GM12878 (cell line): ENCODE measurements at regions not wholly inside any gene's neighbourhood (a gene's known extent, or its start where the extent isn't known, plus 50 kb on each side); places are given as distances from the start of the nearest gene placed in this dataset.

Experiments
- CBFB ChIP-seq: IDR thresholded peaks from 2 replicates; pipeline ENCODE4 v1.6.1; 2016; ENCODE audit warnings: antibody characterized with exemption, low read depth
- CTCF ChIP-seq, 3 experiments: IDR thresholded peaks in 2 of 3; conservative IDR thresholded peaks in 1 of 3; 2 replicates each; pipeline ENCODE4 v1.5.1; 2011; ENCODE audit warnings: low read depth in 3 of 3, low read length in 3 of 3, mild to moderate bottlenecking in 3 of 3, control low read depth in 2 of 3, moderate library complexity in 2 of 3, inconsistent platforms in 1 of 3, mixed read lengths in 1 of 3; ENCODE audit not compliant: control insufficient read depth in 2 of 3, insufficient read depth in 1 of 3; ENCODE audit errors: extremely low read depth in 1 of 3
- EGR1 ChIP-seq, 2 experiments: IDR thresholded peaks; 1 replicate in 1 of 2; 2 replicates in 1 of 2; pipeline ENCODE4 v1.6.1; 2011 to 2012; ENCODE audit warnings: low read depth in 2 of 2, low read length in 2 of 2, borderline replicate concordance in 1 of 2, mild to moderate bottlenecking in 1 of 2, moderate library complexity in 1 of 2
- FOXK2 ChIP-seq: fragments of 450-650 bp; IDR thresholded peaks from 2 replicates; pipeline ENCODE4 v1.6.1; 2017; ENCODE audit warnings: mild to moderate bottlenecking, moderate library complexity
- NFYB ChIP-seq: IDR thresholded peaks from 2 replicates; pipeline ENCODE4 v1.6.1; 2011; ENCODE audit warnings: low read depth, mild to moderate bottlenecking, low read length, improper control_type of control experiment, moderate library complexity; ENCODE audit not compliant: insufficient read depth
- POLR2A ChIP-seq: IDR thresholded peaks from 2 replicates; pipeline ENCODE4 v1.6.1; 2011; ENCODE audit warnings: low read depth, mild to moderate bottlenecking, low read length
- SIN3A ChIP-seq: IDR thresholded peaks from 2 replicates; pipeline ENCODE4 v1.6.1; 2012; ENCODE audit warnings: low read depth, low read length, improper control_type of control experiment
- ZNF207 ChIP-seq: fragments of 450-650 bp; IDR thresholded peaks from 2 replicates; pipeline ENCODE4 v1.6.1; 2014; ENCODE audit warnings: antibody characterized with exemption, mild to moderate bottlenecking, borderline replicate concordance
- TF ChIP-seq, protein P1 (sequence below): IDR thresholded peaks from 2 replicates; pipeline ENCODE4 v1.6.1; 2012; ENCODE audit warnings: mild to moderate bottlenecking, low read depth, low read length
- TF ChIP-seq, protein P2 (sequence below): fragments of 150-350 bp; IDR thresholded peaks from 2 replicates; pipeline ENCODE4 v1.6.1; 2016; ENCODE audit warnings: low read depth, low read length

GRCh38 chr11:130624971-130625544 lies 176.6 kb downstream of the ADAMTS15 start:
- no peak for TF ChIP-seq SIN3A
- TF ChIP-seq POLR2A, result no peak
- TF ChIP-seq CTCF (IDR thresholded peaks at IDR 0.05 in 2 of 3, conservative IDR thresholded peaks at IDR 0.05 in 1 of 3; ENCODE audit: control insufficient read depth in 2 of 3, extremely low read depth in 1 of 3, insufficient read depth in 1 of 3, low read depth in 3 of 3, low read length in 3 of 3), result no peak
- TF ChIP-seq EGR1 (IDR thresholded peaks at IDR 0.05; ENCODE audit: borderline replicate concordance in 1 of 2, low read depth in 2 of 2, low read length in 2 of 2), result no peak
- no peak for TF ChIP-seq FOXK2
- no peak for TF ChIP-seq CBFB
- no peak for TF ChIP-seq ZNF207
- no peak for TF ChIP-seq NFYB
- TF ChIP-seq, protein P1, sequence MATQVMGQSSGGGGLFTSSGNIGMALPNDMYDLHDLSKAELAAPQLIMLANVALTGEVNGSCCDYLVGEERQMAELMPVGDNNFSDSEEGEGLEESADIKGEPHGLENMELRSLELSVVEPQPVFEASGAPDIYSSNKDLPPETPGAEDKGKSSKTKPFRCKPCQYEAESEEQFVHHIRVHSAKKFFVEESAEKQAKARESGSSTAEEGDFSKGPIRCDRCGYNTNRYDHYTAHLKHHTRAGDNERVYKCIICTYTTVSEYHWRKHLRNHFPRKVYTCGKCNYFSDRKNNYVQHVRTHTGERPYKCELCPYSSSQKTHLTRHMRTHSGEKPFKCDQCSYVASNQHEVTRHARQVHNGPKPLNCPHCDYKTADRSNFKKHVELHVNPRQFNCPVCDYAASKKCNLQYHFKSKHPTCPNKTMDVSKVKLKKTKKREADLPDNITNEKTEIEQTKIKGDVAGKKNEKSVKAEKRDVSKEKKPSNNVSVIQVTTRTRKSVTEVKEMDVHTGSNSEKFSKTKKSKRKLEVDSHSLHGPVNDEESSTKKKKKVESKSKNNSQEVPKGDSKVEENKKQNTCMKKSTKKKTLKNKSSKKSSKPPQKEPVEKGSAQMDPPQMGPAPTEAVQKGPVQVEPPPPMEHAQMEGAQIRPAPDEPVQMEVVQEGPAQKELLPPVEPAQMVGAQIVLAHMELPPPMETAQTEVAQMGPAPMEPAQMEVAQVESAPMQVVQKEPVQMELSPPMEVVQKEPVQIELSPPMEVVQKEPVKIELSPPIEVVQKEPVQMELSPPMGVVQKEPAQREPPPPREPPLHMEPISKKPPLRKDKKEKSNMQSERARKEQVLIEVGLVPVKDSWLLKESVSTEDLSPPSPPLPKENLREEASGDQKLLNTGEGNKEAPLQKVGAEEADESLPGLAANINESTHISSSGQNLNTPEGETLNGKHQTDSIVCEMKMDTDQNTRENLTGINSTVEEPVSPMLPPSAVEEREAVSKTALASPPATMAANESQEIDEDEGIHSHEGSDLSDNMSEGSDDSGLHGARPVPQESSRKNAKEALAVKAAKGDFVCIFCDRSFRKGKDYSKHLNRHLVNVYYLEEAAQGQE, result no peak
- TF ChIP-seq, protein P2, sequence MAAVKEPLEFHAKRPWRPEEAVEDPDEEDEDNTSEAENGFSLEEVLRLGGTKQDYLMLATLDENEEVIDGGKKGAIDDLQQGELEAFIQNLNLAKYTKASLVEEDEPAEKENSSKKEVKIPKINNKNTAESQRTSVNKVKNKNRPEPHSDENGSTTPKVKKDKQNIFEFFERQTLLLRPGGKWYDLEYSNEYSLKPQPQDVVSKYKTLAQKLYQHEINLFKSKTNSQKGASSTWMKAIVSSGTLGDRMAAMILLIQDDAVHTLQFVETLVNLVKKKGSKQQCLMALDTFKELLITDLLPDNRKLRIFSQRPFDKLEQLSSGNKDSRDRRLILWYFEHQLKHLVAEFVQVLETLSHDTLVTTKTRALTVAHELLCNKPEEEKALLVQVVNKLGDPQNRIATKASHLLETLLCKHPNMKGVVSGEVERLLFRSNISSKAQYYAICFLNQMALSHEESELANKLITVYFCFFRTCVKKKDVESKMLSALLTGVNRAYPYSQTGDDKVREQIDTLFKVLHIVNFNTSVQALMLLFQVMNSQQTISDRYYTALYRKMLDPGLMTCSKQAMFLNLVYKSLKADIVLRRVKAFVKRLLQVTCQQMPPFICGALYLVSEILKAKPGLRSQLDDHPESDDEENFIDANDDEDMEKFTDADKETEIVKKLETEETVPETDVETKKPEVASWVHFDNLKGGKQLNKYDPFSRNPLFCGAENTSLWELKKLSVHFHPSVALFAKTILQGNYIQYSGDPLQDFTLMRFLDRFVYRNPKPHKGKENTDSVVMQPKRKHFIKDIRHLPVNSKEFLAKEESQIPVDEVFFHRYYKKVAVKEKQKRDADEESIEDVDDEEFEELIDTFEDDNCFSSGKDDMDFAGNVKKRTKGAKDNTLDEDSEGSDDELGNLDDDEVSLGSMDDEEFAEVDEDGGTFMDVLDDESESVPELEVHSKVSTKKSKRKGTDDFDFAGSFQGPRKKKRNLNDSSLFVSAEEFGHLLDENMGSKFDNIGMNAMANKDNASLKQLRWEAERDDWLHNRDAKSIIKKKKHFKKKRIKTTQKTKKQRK, result no peak
